H1 (cell line): ENCODE measurements at regions not wholly inside any gene's neighbourhood (a gene's known extent, or its start where the extent isn't known, plus 50 kb on each side); places are given as distances from the start of the nearest gene placed in this dataset.

ENCODE experiments used
- CTCF ChIA-PET: fragments of 300-600 bp; sonication (Branson Sonifier 250); formaldehyde crosslinking; loops from one replicate; lab custom pipeline; 2021; ENCODE audit not compliant: partially characterized antibody; lab: Charles Lee
- POLR2A ChIA-PET: fragments of 300-600 bp; sonication (Branson Sonifier 250); formaldehyde crosslinking; loops from one replicate; lab custom pipeline; 2021; ENCODE audit warnings: inconsistent platforms; ENCODE audit not compliant: partially characterized antibody; lab: Charles Lee
- DNase-seq, 2 experiments: peaks; one replicate each; pipeline versions ENCODE4 v3.0.0 to v3.0.0-alpha.2; 2010 to 2022; ENCODE audit warnings: low spot score in 2 of 2, low read depth in 1 of 2, mixed read lengths in 1 of 2
- FAIRE-seq: peaks from 2 replicates; lab custom pipeline; 2011; peaks lifted over from hg19 to GRCh38; lab: Jason Lieb, UNC
- H2AFZ ChIP-seq: 2 replicates; pipeline ENCODE4 v1.8.1; 2012; ENCODE audit warnings: low read length, inconsistent platforms
- H2AK5ac ChIP-seq: 2 replicates; pipeline ENCODE4 v1.6.1; 2013; ENCODE audit warnings: low read depth, low read length
- H2BK120ac ChIP-seq: replicated peaks from 2 replicates; pipeline ENCODE3; 2013; ENCODE audit warnings: low read depth, low read length, inconsistent platforms
- H2BK12ac ChIP-seq: 2 replicates; pipeline ENCODE4 v1.6.1; 2013; ENCODE audit warnings: low read depth, low read length
- H2BK15ac ChIP-seq: 2 replicates; pipeline ENCODE4 v1.6.1; 2013; ENCODE audit warnings: low read length
- H2BK20ac ChIP-seq: 2 replicates; pipeline ENCODE4 v1.6.1; 2013; ENCODE audit warnings: low read length
- H2BK5ac ChIP-seq: 2 replicates; pipeline ENCODE4 v1.6.1; 2013; ENCODE audit warnings: low read depth, low read length
- H3K14ac ChIP-seq: 2 replicates; pipeline ENCODE4 v1.6.1; 2013; ENCODE audit warnings: inconsistent platforms; ENCODE audit not compliant: insufficient read length
- H3K18ac ChIP-seq: 2 replicates; pipeline ENCODE4 v1.6.1; 2013; ENCODE audit warnings: low read length; ENCODE audit errors: extremely low read depth
- H3K23ac ChIP-seq: 2 replicates; pipeline ENCODE4 v1.6.1; 2013; ENCODE audit warnings: inconsistent platforms; ENCODE audit not compliant: insufficient read length
- H3K23me2 ChIP-seq: 2 replicates; pipeline ENCODE4 v1.6.1; 2013; ENCODE audit warnings: low read depth, low read length
- H3K27ac ChIP-seq: 2 replicates; pipeline ENCODE4 v1.6.1; 2011; ENCODE audit warnings: low read depth, low read length, inconsistent platforms
- H3K27me3 ChIP-seq, 4 experiments: replicated peaks in 1 of 4; 1 replicate in 1 of 4; 2 replicates in 3 of 4; pipeline versions ENCODE4 v1.6.1 to v1.8.1; 2011 to 2013; ENCODE audit warnings: low read length in 3 of 4, mild to moderate bottlenecking in 3 of 4, inconsistent platforms in 2 of 4, mixed read lengths in 2 of 4, moderate library complexity in 1 of 4; ENCODE audit not compliant: control insufficient read depth in 3 of 4, insufficient read depth in 3 of 4; ENCODE audit errors: extremely low read depth in 1 of 4
- H3K36me3 ChIP-seq, 4 experiments: 2 replicates each; pipeline versions ENCODE4 v1.6.1 to v1.8.1; 2011 to 2013; ENCODE audit warnings: mild to moderate bottlenecking in 4 of 4, low read length in 3 of 4, moderate library complexity in 2 of 4, control low read depth in 1 of 4, inconsistent platforms in 1 of 4; ENCODE audit not compliant: insufficient read depth in 4 of 4, control insufficient read depth in 2 of 4
- H3K4ac ChIP-seq: replicated peaks from 2 replicates; pipeline ENCODE3; 2013; ENCODE audit warnings: low read length, low read depth, mixed read lengths, inconsistent platforms; ENCODE audit not compliant: insufficient read length
- H3K4me1 ChIP-seq, 4 experiments: replicated peaks in 1 of 4; 1 replicate in 1 of 4; 2 replicates in 3 of 4; pipeline versions ENCODE4 v1.6.1 to v1.8.1; 2011 to 2013; ENCODE audit warnings: low read length in 3 of 4, inconsistent platforms in 2 of 4, mixed read lengths in 1 of 4; ENCODE audit not compliant: insufficient read depth in 4 of 4, control insufficient read depth in 3 of 4
- H3K4me2 ChIP-seq, 2 experiments: 2 replicates each; pipeline versions ENCODE4 v1.6.1 to v1.8.1; 2011 to 2013; ENCODE audit warnings: low read depth in 2 of 2, low read length in 2 of 2, control low read depth in 1 of 2, inconsistent platforms in 1 of 2, mild to moderate bottlenecking in 1 of 2; ENCODE audit not compliant: insufficient read depth in 1 of 2
- H3K4me3 ChIP-seq, 4 experiments: fragments of 200-600, 300-600 bp in 1 of 4; sonication (generic), shearing (Covaris generic), sonication (Bioruptor Twin) in 1 of 4; 2 replicates each; pipeline versions ENCODE4 v1.5.1 to v1.8.1; 2011 to 2016; ENCODE audit warnings: low read length in 4 of 4, low read depth in 3 of 4, control low read depth in 2 of 4, inconsistent platforms in 2 of 4, mild to moderate bottlenecking in 2 of 4, mixed read lengths in 1 of 4, moderate library complexity in 1 of 4; ENCODE audit not compliant: insufficient read depth in 2 of 4; ENCODE audit errors: extremely low read depth in 1 of 4
- H3K56ac ChIP-seq: replicated peaks from 2 replicates; pipeline ENCODE3; 2013; ENCODE audit warnings: low read depth, mild to moderate bottlenecking, mixed read lengths, low read length, inconsistent platforms; ENCODE audit not compliant: insufficient read length
- H3K79me1 ChIP-seq: 2 replicates; pipeline ENCODE4 v1.6.1; 2013; ENCODE audit warnings: low read depth, low read length, control low read depth
- H3K79me2 ChIP-seq, 2 experiments: 2 replicates each; pipeline versions ENCODE4 v1.6.1 to v1.8.1; 2012 to 2013; ENCODE audit warnings: low read length in 2 of 2, mild to moderate bottlenecking in 2 of 2, inconsistent platforms in 1 of 2; ENCODE audit not compliant: insufficient read depth in 2 of 2, control insufficient read depth in 1 of 2
- H3K9ac ChIP-seq, 4 experiments: replicated peaks in 1 of 4; 1 replicate in 1 of 4; 2 replicates in 3 of 4; pipeline versions ENCODE4 v1.6.1 to v1.8.1; 2011 to 2013; ENCODE audit warnings: low read depth in 3 of 4, low read length in 3 of 4, control low read depth in 2 of 4, mild to moderate bottlenecking in 2 of 4, moderate library complexity in 2 of 4, inconsistent platforms in 1 of 4; ENCODE audit errors: extremely low read depth in 1 of 4
- H3K9me3 ChIP-seq, 2 experiments: 2 replicates each; pipeline versions ENCODE4 v1.6.1 to v1.8.1; 2012 to 2013; ENCODE audit warnings: mild to moderate bottlenecking in 2 of 2, moderate library complexity in 2 of 2, control low read depth in 1 of 2, inconsistent platforms in 1 of 2, low read depth in 1 of 2, low read length in 1 of 2, mixed read lengths in 1 of 2; ENCODE audit not compliant: insufficient read depth in 2 of 2
- H4K20me1 ChIP-seq, 2 experiments: replicated peaks in 1 of 2; 2 replicates each; pipeline versions ENCODE3 to v1.8.1; 2011 to 2013; ENCODE audit warnings: inconsistent platforms in 2 of 2, low read length in 2 of 2, mild to moderate bottlenecking in 1 of 2; ENCODE audit not compliant: insufficient read depth in 2 of 2, control insufficient read depth in 1 of 2
- H4K5ac ChIP-seq: 2 replicates; pipeline ENCODE4 v1.6.1; 2013; ENCODE audit warnings: low read length, low read depth, mixed read lengths, inconsistent platforms; ENCODE audit not compliant: insufficient read length
- H4K8ac ChIP-seq: 2 replicates; pipeline ENCODE4 v1.8.0; 2013; ENCODE audit warnings: mild to moderate bottlenecking, moderate library complexity, low read length, inconsistent platforms; ENCODE audit not compliant: insufficient read depth; ENCODE audit errors: extremely low read depth
- H4K91ac ChIP-seq: replicated peaks from 2 replicates; pipeline ENCODE3; 2013; ENCODE audit warnings: low read length, mixed read lengths, inconsistent platforms; ENCODE audit not compliant: insufficient read length
- ATF3 ChIP-seq: IDR thresholded peaks from 2 replicates; pipeline ENCODE4 v1.6.1; 2011; ENCODE audit warnings: low read depth, mild to moderate bottlenecking, low read length; ENCODE audit not compliant: insufficient read depth
- BACH1 ChIP-seq: IDR thresholded peaks from 2 replicates; pipeline ENCODE4 v1.6.1; 2012; ENCODE audit warnings: low read length, improper control_type of control experiment
- CBX8 ChIP-seq: fragments of 300-800, 300-1000 bp; sonication (generic); IDR thresholded peaks from 2 replicates; pipeline ENCODE4 v1.7.1; 2016; ENCODE audit warnings: low read depth, low read length, borderline replicate concordance
- E2F6 ChIP-seq: IDR thresholded peaks from 2 replicates; pipeline ENCODE4 v1.6.1; 2012; ENCODE audit warnings: inconsistent platforms
- EGR1 ChIP-seq: IDR thresholded peaks from 2 replicates; pipeline ENCODE4 v1.6.1; 2011; ENCODE audit warnings: low read depth, low read length, borderline replicate concordance
- HDAC2 ChIP-seq, 2 experiments: fragments of 300-600 bp in 1 of 2; sonication (generic) in 1 of 2; IDR thresholded peaks; 2 replicates each; pipeline ENCODE4 v1.6.1; 2011 to 2012; ENCODE audit warnings: low read depth in 2 of 2, low read length in 2 of 2, mild to moderate bottlenecking in 2 of 2, moderate library complexity in 2 of 2, borderline replicate concordance in 1 of 2, inconsistent platforms in 1 of 2
- JUND ChIP-seq: IDR thresholded peaks from 2 replicates; pipeline ENCODE4 v1.6.1; 2011; ENCODE audit warnings: mild to moderate bottlenecking, improper control_type of control experiment, low read length
- KDM1A ChIP-seq: fragments of 200-600, 300-600 bp; sonication (generic); IDR thresholded peaks from 2 replicates; pipeline ENCODE4 v1.7.1; 2016; ENCODE audit warnings: mild to moderate bottlenecking, low read length, borderline replicate concordance
- SIX5 ChIP-seq: IDR thresholded peaks from 2 replicates; pipeline ENCODE4 v1.6.1; 2011; ENCODE audit warnings: mild to moderate bottlenecking, low read depth, low read length
- SRF ChIP-seq: IDR thresholded peaks from 2 replicates; pipeline ENCODE4 v1.6.1; 2011; ENCODE audit warnings: mild to moderate bottlenecking, low read depth, low read length, moderate library complexity
- WGBS, 2 experiments: shearing (Covaris generic) in 1 of 2; methylation state at CpG; one replicate each; pipeline versions ENCODE4 v1.1.6 to v1.1.7; 2013 to 2015; ENCODE audit warnings: low lambda C conversion rate in 2 of 2, mixed read lengths in 2 of 2, inconsistent platforms in 1 of 2, low coverage in 1 of 2, missing lambda C conversion rate in 1 of 2; ENCODE audit not compliant: insufficient replicate concordance in 2 of 2, insufficient coverage in 1 of 2, insufficient read length in 1 of 2; ENCODE audit errors: extremely low coverage in 1 of 2, missing lambda C conversion rate in 1 of 2; 5-methylcytosine and 5-hydroxymethylcytosine counted together
- TF ChIP-seq, protein P1 (sequence below): IDR thresholded peaks from 2 replicates; pipeline ENCODE4 v1.6.1; 2012; ENCODE audit warnings: inconsistent platforms

- Histone ChIP-seq H3K79me1 (no peaks in the 10 kb centered on the region), H3K4me2 (no peak overlapping the region), H2BK5ac (no peak overlapping the region), H2AK5ac (no peak overlapping the region), H3K27me3 (no peaks in the 10 kb centered on the region), H3K4me3 (no peak overlapping the region), H3K79me2 (no peaks in the 10 kb centered on the region), H3K36me3 (no peaks in the 10 kb centered on the region), H3K9ac (no peak overlapping the region), H3K14ac (no peak overlapping the region), H4K20me1 (no peaks in the 10 kb centered on the region), H4K5ac (no peak overlapping the region), H3K4ac (no peak overlapping the region), H2BK15ac (no peak overlapping the region), H3K23me2 (no peaks in the 10 kb centered on the region), H3K27ac (no peak overlapping the region), H3K4me1 (peaks cover 0 to 3% (median under 1%) of the 10 kb centered on the region in 4 experiments; a peak in 3 of 7 replicates), H4K8ac (no peak overlapping the region), H4K91ac (no peak overlapping the region), H3K9me3 (no peaks in the 10 kb centered on the region), H3K23ac (no peak overlapping the region), H3K18ac (no peak overlapping the region), H3K56ac (no peak overlapping the region), H2BK12ac (no peak overlapping the region), H2BK20ac (no peak overlapping the region), H2AFZ (no peak overlapping the region), H2BK120ac (no peak overlapping the region)
- FAIRE-seq (no peak), DNase-seq (no peak)
- ChIA-PET POLR2A (no interaction called here), CTCF (interaction anchor here (0.6 to 3.8 kb wide), 9 partner anchors 9 to 953 kb away, joined by 3 to 13 read pairs (median 4); no protein-coding TSS in a partner anchor)
- WGBS, 2 experiments, result 90% methylated on average over 2 of the region's 2 CpGs; no CpG with 5 or more reads in 1 of the 2 experiments
- TF ChIP-seq ATF3 (no peak), CBX8 (no peak), JUND (no peak), SRF (no peak), EGR1 (no peak), KDM1A (no peak), SIX5 (no peak), HDAC2 (IDR thresholded peaks at IDR 0.05; ENCODE audit: borderline replicate concordance in 1 of 2, low read depth in 2 of 2, low read length in 2 of 2) (no peak), BACH1 (no peak), E2F6 (no peak)
- TF ChIP-seq, protein P1, sequence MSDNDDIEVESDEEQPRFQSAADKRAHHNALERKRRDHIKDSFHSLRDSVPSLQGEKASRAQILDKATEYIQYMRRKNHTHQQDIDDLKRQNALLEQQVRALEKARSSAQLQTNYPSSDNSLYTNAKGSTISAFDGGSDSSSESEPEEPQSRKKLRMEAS, result no peak
Measured at GRCh38 chr12:78559416-78559815, 305.2 kb upstream of the SYT1 start.
